ENCODE measurements at regions not wholly inside any gene's neighbourhood (a gene's known extent, or its start where the extent isn't known, plus 50 kb on each side); places are given as distances from the start of the nearest gene placed in this dataset.

DNA sequence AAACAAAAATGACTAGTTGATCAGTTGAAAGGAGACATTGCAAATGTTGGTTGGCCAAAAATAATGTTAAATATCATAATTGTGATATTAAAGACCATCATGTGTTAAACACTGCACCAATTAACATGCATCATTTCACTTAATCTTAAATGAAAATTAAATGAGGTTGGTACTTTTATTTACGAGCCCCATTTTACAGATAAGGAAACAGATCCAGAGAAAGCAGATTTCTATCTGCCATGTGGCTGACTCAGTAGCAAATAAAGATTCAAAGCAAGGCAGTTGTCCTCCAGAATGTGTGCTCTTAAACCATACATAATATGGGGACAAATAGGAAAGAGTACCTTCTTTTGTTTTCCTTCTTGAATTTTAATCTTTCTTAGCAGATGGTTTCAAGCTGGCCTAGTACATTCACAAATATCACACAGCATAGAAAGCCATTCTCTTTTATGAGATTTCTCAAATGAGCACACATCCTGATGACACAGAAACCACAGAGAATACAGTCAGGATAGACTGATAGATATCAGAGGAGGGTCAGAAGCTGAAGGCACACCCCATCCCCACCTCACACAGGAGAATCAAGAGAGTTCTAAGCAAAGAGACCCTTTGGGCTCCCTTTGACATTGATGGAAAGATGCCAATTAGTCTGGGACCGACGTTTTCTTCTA is 647.9 kb upstream of the CAMK1G start:
- Histone ChIP-seq H3K27ac (no peak overlapping the region), H3K36me3 (no peaks in the 10 kb centered on the region), H3K4me3 (no peak overlapping the region), H3K9me3 (no peaks in the 10 kb centered on the region), H3K4me1 (no peaks in the 10 kb centered on the region), H3K27me3 (no peaks in the 10 kb centered on the region)
- no peak for DNase-seq (ENCODE audit: low spot score in 2 of 2)
- intact Hi-C loops (cut with DNase I): no loop called here
- TF ChIP-seq, protein P1, sequence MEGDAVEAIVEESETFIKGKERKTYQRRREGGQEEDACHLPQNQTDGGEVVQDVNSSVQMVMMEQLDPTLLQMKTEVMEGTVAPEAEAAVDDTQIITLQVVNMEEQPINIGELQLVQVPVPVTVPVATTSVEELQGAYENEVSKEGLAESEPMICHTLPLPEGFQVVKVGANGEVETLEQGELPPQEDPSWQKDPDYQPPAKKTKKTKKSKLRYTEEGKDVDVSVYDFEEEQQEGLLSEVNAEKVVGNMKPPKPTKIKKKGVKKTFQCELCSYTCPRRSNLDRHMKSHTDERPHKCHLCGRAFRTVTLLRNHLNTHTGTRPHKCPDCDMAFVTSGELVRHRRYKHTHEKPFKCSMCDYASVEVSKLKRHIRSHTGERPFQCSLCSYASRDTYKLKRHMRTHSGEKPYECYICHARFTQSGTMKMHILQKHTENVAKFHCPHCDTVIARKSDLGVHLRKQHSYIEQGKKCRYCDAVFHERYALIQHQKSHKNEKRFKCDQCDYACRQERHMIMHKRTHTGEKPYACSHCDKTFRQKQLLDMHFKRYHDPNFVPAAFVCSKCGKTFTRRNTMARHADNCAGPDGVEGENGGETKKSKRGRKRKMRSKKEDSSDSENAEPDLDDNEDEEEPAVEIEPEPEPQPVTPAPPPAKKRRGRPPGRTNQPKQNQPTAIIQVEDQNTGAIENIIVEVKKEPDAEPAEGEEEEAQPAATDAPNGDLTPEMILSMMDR (IDR thresholded peaks at IDR 0.05): no peak

GRCh38 chr1:208939537-208940085 is 643.9 kb upstream of the CAMK1G start:
- H3K27me3 ChIP-seq: no peaks in the 10 kb centered on the region
- H3K27ac ChIP-seq: no peak overlapping the region
- no peak overlapping the region for H3K4me3 ChIP-seq
- intact Hi-C loops (cut with DNase I): no loop called here
- no peaks in the 10 kb centered on the region for H3K4me1 ChIP-seq
- DNase-seq (ENCODE audit: low spot score in 2 of 2): no peak
- H3K36me3 ChIP-seq: no peaks in the 10 kb centered on the region
- TF ChIP-seq, protein P1 (IDR thresholded peaks at IDR 0.05): no peak
- no peaks in the 10 kb centered on the region for H3K9me3 ChIP-seq

- Histone ChIP-seq H3K9me3 (no peaks in the 10 kb centered on the region), H3K27ac (no peak overlapping the region), H3K27me3 (no peaks in the 10 kb centered on the region), H3K4me1 (no peaks in the 10 kb centered on the region), H3K36me3 (no peaks in the 10 kb centered on the region), H3K4me3 (no peak overlapping the region)
- intact Hi-C loops (cut with DNase I): no loop called here
- TF ChIP-seq, protein P1 (IDR thresholded peaks at IDR 0.05): no peak
- no peak for DNase-seq (ENCODE audit: low spot score in 2 of 2)
Measured at GRCh38 chr1:208942394-208943130, 641.0 kb upstream of the CAMK1G start.

- TF ChIP-seq, protein P1 (IDR thresholded peaks at IDR 0.05): no peak
- DNase-seq (ENCODE audit: low spot score in 2 of 2): no peak
- Histone ChIP-seq H3K4me1 (no peaks in the 10 kb centered on the region), H3K27me3 (no peaks in the 10 kb centered on the region), H3K27ac (no peak overlapping the region), H3K4me3 (no peak overlapping the region), H3K36me3 (no peaks in the 10 kb centered on the region), H3K9me3 (no peaks in the 10 kb centered on the region)
- intact Hi-C loops (cut with DNase I): no loop called here
Measured at GRCh38 chr1:208943291-208943690, 640.2 kb upstream of the CAMK1G start.

GRCh38 chr1:208944981-208945451 is 638.5 kb upstream of the CAMK1G start:
- TF ChIP-seq, protein P1 (IDR thresholded peaks at IDR 0.05): no peak
- Histone ChIP-seq H3K27me3 (no peaks in the 10 kb centered on the region), H3K27ac (no peak overlapping the region), H3K9me3 (no peaks in the 10 kb centered on the region), H3K4me1 (no peaks in the 10 kb centered on the region), H3K4me3 (no peak overlapping the region), H3K36me3 (no peaks in the 10 kb centered on the region)
- intact Hi-C loops (cut with DNase I): no loop called here
- no peak for DNase-seq (ENCODE audit: low spot score in 2 of 2)

All from ascending aorta (tissue), 2 donors.